ENCODE measurements at regions not wholly inside any gene's neighbourhood (a gene's known extent, or its start where the extent isn't known, plus 50 kb on each side); places are given as distances from the start of the nearest gene placed in this dataset.

- no peak for DNase-seq
Observed at GRCh38 chr17:33404070-33404819, 111.2 kb upstream of the ASIC2 start.

- no peak for DNase-seq
Observed at GRCh38 chr17:33416131-33416530, 123.0 kb upstream of the ASIC2 start.

GRCh38 chr17:33421933-33422332 lies 128.8 kb upstream of the ASIC2 start:
- no peak for DNase-seq

DNA sequence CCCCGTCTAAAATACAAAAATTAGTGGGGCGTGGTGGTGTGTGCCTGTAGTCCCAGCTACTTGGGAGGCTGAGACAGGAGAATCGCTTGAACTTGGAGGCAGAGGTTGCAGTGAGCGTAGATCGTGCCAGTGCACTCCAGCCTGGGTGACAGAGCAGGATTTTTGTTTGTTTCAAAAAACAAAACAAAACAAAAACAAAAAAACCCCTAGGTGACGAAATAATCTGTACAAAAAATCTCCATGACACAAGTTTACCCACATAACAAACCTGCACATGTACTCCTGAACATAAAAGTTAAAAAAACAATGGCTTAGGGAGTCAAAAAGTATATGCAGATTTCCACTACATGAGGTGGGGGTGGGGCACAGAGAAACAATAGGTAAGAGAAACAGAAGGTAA lies 140.5 kb upstream of the ASIC2 start:
- no peak for DNase-seq

- no peak for DNase-seq
Observed at GRCh38 chr17:33434841-33435240, 141.7 kb upstream of the ASIC2 start.

DNA sequence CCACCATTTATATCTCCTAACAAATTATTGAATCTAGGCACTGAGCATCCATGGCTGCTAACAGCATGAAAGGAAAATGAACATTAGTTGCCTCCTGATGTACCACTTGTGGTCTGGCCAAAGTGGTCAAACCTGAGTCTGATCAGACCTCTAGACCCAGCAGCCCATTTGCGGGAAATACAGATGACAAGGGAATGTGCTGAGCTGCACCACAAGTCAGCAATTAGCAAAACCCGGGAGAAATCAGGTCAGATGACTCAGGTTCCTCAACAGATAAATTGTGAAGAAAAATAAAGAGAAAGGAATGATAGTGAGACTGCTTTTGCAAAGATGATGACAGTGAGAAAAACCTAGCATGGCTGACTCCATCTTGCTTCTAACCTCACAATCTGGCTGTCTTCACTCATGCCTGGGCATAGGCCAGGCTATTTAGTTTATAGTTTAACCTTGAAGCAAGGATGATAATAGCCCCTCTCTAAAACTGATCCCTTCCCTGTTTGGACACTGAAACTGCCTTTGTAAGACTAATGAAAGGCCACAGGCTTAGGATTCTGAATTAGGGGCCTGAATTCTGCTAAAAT lies 142.7 kb upstream of the ASIC2 start:
- no peak for DNase-seq

GRCh38 chr17:33436321-33436720 lies 143.2 kb upstream of the ASIC2 start:
- no peak for DNase-seq

DNA sequence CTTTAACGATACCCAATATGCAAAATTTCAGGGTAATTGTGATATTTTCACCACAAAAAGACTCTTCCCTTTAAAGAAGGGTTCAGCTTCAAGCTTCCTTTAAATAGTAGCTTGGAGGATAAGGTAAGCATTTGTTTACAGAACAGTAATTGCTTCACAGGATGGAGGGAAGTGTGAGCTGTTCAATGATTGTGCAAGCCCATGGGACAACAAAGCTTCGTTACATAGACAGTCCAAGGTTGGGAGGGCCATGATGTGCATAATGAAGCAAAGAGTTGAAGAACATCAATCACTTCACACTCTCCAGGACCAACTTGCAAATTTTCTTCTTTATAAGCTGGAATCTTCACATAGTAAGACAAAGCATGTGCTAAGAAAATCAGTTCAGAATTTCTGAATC lies 145.0 kb upstream of the ASIC2 start:
- no peak for DNase-seq

- no peak for DNase-seq
Observed at GRCh38 chr17:33438578-33438977, 145.5 kb upstream of the ASIC2 start.

- DNase-seq = no peak
Observed at GRCh38 chr17:33442320-33442719, 149.2 kb upstream of the ASIC2 start.

GRCh38 chr17:33444731-33445130 lies 151.6 kb upstream of the ASIC2 start:
- DNase-seq = no peak

GRCh38 chr17:33447090-33447489 lies 154.0 kb upstream of the ASIC2 start:
- no peak for DNase-seq

GRCh38 chr17:33451221-33451620 lies 158.1 kb upstream of the ASIC2 start:
- no peak for DNase-seq

- DNase-seq = no peak
Observed at GRCh38 chr17:33457477-33457876, 164.4 kb upstream of the ASIC2 start.

DNA sequence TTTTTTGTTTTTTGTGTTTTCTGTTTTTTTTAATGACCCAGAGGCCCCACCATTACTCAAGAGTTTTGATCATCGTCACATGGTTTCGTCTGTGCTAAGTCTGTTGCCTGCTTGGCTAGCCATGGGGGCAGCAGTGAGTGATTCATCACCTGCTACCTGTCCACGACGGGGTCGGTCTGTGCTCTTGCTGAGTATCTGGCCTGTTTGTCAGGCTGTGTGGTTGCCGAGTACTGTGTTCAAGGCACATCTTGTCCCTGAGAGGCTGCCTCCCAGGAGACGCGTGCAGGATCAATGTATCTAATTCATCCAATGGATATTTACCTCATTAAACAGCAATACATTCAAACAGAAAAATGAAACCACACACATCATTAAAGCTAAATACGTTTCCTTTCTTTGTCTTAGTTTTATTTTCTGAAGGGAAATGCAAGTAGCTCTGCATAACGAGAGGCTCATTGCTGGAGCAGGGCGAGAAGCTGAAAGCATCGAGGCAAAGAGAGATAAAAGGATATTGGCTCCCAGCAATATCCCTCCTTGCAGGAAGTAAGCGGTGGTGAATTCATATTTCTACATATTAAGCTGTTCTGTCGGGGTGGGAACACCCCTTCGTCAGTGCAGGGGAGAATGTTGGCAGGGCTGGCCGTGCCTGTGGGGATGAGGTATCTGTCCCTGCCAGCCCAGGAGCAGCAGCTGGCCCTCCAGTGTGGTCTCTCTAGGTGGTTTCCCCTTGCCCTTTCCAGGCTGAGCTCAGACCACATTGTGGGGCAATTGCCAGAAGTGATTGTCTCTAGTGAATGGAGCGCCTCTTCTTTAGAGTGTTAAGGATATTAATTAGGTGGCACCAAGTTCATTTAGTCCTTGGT lies 166.2 kb upstream of the ASIC2 start:
- no peak for DNase-seq

GRCh38 chr17:33460781-33461450 lies 167.8 kb upstream of the ASIC2 start:
- DNase-seq = no peak

GRCh38 chr17:33463887-33464286 lies 170.8 kb upstream of the ASIC2 start:
- DNase-seq = no peak

- DNase-seq = no peak
Observed at GRCh38 chr17:33464669-33465280, 171.7 kb upstream of the ASIC2 start.

GRCh38 chr17:33469421-33469820 lies 176.3 kb upstream of the ASIC2 start:
- no peak for DNase-seq

DNA sequence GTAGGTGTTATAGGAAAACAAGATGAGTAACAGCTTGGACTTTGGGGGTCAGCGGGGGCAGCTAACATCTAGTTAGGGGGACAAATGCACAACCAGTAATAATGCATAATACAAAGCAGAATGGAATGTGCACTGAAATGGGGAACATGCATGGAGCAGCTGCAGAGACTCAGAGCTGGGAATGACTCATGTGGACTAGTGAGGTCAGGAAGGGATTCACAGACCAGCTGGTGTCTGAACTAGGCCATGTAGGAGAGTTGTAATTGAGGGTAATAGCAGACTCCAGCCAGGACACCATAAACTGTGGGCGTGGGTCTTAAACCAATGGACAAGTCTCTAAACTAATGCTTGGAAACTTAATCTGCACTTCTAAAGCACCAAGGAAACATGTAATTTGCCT lies 176.8 kb upstream of the ASIC2 start:
- DNase-seq = no peak

GRCh38 chr17:33473061-33473460 lies 180.0 kb upstream of the ASIC2 start:
- DNase-seq = no peak

GRCh38 chr17:33474789-33475188 lies 181.7 kb upstream of the ASIC2 start:
- no peak for DNase-seq

DNA sequence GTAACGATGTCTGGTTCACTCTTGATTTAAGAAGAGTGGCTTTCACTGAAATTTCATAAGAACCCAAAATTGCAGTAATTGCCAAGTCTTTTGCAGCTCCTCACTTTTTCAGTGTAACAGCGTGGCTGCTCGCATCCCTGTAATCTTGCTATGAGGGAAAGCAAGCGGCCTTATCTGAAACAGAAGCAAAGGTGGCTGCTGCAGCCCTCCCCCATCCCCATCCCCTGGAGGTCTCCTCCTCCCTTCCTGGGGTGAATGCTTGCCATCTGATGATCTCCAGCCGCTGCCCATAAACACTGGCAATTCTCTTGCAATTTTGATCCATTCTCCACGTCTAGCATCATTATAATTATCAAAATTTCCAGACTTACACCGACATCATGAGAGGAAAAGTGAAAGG lies 182.5 kb upstream of the ASIC2 start:
- DNase-seq = no peak
